Esophagus squamous epithelium (tissue), 4 donors: ENCODE measurements at regions not wholly inside any gene's neighbourhood (a gene's known extent, or its start where the extent isn't known, plus 50 kb on each side); places are given as distances from the start of the nearest gene placed in this dataset.

ENCODE experiments used
- CTCF ChIP-seq, 6 experiments: fragments of 450-650 bp in 4 of 6; fragments of 200-600 bp in 2 of 6; sonication (generic) in 2 of 6; IDR thresholded peaks; one replicate each; pipeline ENCODE4 v1.5.1; 2016 to 2019; ENCODE audit warnings: antibody characterized with exemption in 6 of 6, mild to moderate bottlenecking in 4 of 6, moderate library complexity in 4 of 6
- POLR2A ChIP-seq, 4 donors: fragments of 450-650 bp; IDR thresholded peaks; one replicate each; pipeline ENCODE4 v1.6.1; 2017; ENCODE audit warnings: antibody characterized with exemption in 4 of 4, mild to moderate bottlenecking in 4 of 4, moderate library complexity in 3 of 4

DNA sequence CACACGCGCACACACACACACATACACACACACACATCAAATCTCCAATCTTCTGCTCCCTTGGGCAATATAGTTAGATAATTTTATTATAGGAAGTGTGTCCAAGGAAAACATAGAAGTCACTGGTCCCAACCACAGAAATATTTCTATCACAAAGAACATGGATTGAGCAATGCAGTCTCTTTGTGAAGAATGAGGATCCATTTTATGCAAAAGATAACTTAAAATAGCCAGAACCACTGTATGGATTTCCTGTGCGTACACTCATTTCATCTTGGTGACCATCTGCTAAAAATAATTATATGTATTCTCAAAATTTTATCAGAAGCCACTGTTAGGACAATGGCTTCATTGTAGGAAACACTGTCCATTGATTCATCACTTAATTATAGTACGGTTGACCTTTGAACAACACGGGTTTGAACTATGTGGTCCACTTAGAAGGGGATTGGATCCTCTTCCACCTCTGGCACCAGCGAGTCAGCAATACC is 169.6 kb upstream of the MXRA5 start:
- TF ChIP-seq CTCF (IDR thresholded peaks at IDR 0.05) (no peak), POLR2A (IDR thresholded peaks at IDR 0.05) (no peak)
